SK-N-DZ (cell line): ENCODE measurements at regions not wholly inside any gene's neighbourhood (a gene's known extent, or its start where the extent isn't known, plus 50 kb on each side); places are given as distances from the start of the nearest gene placed in this dataset.

Experiments
- DNase-seq: peaks from one replicate; pipeline ENCODE4 v3.0.0-alpha.2; 2015; ENCODE audit warnings: low spot score

GRCh38 chr16:63625126-63625525 is 1496.7 kb downstream of the CDH11 start:
- DNase-seq: no peak

- DNase-seq: no peak
Observed at GRCh38 chr16:63623551-63624039, 1498.3 kb downstream of the CDH11 start.

- DNase-seq: no peak
Observed at GRCh38 chr16:63618896-63619485, 1502.9 kb downstream of the CDH11 start.

- DNase-seq: peak; percentile 66
Observed at GRCh38 chr16:63617990-63618763, 1503.7 kb downstream of the CDH11 start.

GRCh38 chr16:63617047-63617989 is 1504.5 kb downstream of the CDH11 start:
- DNase-seq: peak; percentile 38

- peak; percentile 12 for DNase-seq
Observed at GRCh38 chr16:63614429-63614828, 1507.4 kb downstream of the CDH11 start.

GRCh38 chr16:63613701-63614100 is 1508.2 kb downstream of the CDH11 start:
- DNase-seq: no peak

GRCh38 chr16:63612462-63613227 is 1509.2 kb downstream of the CDH11 start:
- DNase-seq: no peak

- DNase-seq: no peak
Observed at GRCh38 chr16:63606778-63607177, 1515.1 kb downstream of the CDH11 start.

GRCh38 chr16:63602206-63602927 is 1519.5 kb downstream of the CDH11 start:
- DNase-seq: no peak

- no peak for DNase-seq
Observed at GRCh38 chr16:63596716-63597115, 1525.1 kb downstream of the CDH11 start.

GRCh38 chr16:63592852-63593251 is 1529.0 kb downstream of the CDH11 start:
- no peak for DNase-seq

- no peak for DNase-seq
Observed at GRCh38 chr16:63581570-63581969, 1540.3 kb downstream of the CDH11 start.

- DNase-seq: no peak
Observed at GRCh38 chr16:63578791-63579190, 1542.6 kb upstream of the CDH8 start.

- no peak for DNase-seq
Observed at GRCh38 chr16:63577891-63578290, 1541.7 kb upstream of the CDH8 start.

GRCh38 chr16:63575041-63575440 is 1538.8 kb upstream of the CDH8 start:
- DNase-seq: no peak

GRCh38 chr16:63568164-63568563 is 1531.9 kb upstream of the CDH8 start:
- DNase-seq: peak; percentile 34

- no peak for DNase-seq
Observed at GRCh38 chr16:63563819-63564505, 1527.7 kb upstream of the CDH8 start.

GRCh38 chr16:63553980-63554379 is 1517.7 kb upstream of the CDH8 start:
- DNase-seq: no peak

GRCh38 chr16:63539276-63539675 is 1503.0 kb upstream of the CDH8 start:
- no peak for DNase-seq
